DMS79 treated with DMSO at 0.1 percent for 48 hours (cell line): ENCODE measurements at regions not wholly inside any gene's neighbourhood (a gene's known extent, or its start where the extent isn't known, plus 50 kb on each side); places are given as distances from the start of the nearest gene placed in this dataset.

Experiments
- DNase-seq: peaks from one replicate; lab custom pipeline; 2025; lab: John Stamatoyannopoulos, UW

- no peak for DNase-seq
Measured at GRCh38 chr6:84416043-84416657, 188.7 kb upstream of the CEP162 start.

GRCh38 chr6:84415517-84415916 is 188.1 kb upstream of the CEP162 start:
- no peak for DNase-seq

- DNase-seq, result no peak
Measured at GRCh38 chr6:84415068-84415467, 187.6 kb upstream of the CEP162 start.

GRCh38 chr6:84414531-84414930 is 187.1 kb upstream of the CEP162 start:
- DNase-seq, result no peak

- no peak for DNase-seq
Measured at GRCh38 chr6:84411060-84411629, 183.7 kb upstream of the CEP162 start.

DNA sequence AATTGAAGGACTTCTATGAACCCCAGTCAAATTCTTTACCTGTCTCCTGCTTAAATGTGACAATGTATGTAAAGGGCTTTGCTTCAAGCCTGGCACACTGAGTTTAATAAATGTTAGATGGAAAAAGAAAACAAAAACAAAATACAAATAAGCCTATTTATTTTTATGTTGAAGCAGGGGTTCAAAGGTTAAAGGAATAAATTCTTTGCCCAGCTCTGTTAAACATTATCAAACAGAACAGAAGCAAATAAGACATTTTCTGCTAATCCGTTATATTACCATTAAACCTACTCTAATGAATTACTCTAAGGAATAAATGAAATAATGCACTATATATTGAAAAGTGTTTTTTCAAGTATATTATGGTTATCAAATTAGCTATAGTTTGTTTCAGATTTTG is 182.5 kb upstream of the CEP162 start:
- no peak for DNase-seq

- DNase-seq, result no peak
Measured at GRCh38 chr6:84408028-84408427, 180.6 kb upstream of the CEP162 start.

GRCh38 chr6:84403545-84403944 is 176.1 kb upstream of the CEP162 start:
- no peak for DNase-seq

DNA sequence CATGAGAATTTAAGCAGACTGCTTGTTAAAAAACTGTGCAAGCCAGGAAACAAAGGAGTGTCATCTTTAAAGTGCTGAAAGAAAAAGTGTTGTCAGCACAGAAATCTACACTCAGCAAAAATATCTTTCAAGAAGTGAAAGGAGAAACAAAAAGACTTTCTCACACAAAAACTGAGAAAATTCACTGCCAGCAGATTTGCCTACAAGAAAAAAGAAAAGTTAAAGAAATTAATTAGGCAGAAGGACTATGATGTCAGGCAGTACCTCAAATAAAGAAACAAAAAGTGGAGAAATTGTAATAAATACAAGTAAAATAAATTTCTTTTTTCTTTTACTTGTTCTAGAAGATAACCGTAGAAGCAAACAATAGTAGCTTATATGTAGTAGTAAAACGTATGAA is 171.6 kb upstream of the CEP162 start:
- DNase-seq, result no peak

DNA sequence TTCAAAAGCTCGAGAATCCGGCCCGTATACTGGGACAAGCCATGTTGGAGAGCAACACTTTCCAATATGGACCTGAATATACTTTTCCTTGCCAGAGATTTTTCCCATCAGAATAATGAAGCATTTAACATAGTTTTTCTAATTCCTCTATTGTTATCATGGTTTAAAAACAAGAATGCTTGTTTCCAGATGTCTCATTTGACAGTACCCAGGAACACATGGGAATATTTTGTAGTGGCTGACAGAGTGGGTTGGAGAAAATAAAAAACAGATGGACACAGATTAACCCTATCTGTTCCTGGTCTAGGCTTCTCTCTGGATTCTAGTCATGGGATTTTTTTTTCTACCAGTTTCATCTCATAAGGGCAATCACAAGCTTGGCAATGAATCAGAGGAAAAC is 164.8 kb upstream of the CEP162 start:
- no peak for DNase-seq

DNA sequence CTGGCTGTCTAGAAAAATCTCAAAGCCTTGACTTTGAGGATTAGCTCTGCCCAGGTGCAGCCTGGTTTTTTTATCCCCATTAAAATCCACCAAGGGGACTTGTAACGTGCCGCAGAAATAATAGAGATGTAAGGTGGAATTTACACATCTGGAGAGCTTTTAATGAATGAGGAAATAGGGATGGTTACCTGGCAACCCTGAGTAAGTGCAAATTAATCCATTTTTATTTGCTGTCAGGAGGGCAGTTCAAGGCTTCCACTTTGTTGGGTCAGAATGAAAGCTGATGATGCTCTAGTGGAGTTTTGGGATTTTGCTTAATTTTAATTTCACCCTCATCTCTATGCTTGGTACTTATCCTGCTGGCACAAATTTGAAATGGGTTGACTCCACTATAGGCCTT is 163.4 kb upstream of the CEP162 start:
- DNase-seq, result no peak

- DNase-seq, result no peak
Measured at GRCh38 chr6:84390334-84390733, 162.9 kb upstream of the CEP162 start.

DNA sequence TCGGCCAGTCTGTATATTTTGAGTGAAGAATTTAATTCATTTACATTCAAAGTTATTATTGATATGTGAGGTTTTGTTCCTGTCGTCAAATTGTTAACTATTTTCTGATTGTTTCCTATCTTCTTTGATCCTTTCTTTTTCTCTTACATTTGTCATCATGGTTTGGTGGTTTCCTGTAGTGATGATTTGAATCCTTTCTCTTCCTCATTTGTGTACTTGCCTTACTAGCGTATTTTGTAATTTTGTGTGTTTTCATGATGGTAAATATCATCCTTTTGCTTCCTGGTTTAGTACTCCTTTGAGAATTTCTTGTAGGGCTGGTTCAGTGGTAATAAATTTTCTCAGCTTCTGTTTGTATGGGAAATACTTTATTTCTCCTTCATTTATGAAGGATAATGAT is 151.7 kb upstream of the CEP162 start:
- DNase-seq, result no peak

DNA sequence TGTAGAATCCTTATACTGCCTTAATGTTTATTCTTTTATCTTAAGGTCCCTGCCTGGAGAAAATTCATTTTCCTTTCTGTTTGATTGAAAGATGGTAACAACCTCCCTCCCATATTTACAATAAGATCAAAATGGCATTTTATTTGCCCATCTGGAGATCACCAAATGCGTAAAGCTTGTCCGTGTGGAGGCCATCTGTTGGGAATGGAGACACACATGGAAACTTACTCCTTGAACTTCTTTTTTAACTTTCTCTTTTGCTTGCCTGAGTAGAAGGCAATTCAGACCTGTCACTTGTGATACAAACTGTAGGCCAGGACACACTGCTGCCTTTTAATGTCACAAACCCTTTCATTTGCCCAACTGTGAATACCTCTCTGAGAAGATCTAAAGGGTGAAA is 144.8 kb upstream of the CEP162 start:
- no peak for DNase-seq

DNA sequence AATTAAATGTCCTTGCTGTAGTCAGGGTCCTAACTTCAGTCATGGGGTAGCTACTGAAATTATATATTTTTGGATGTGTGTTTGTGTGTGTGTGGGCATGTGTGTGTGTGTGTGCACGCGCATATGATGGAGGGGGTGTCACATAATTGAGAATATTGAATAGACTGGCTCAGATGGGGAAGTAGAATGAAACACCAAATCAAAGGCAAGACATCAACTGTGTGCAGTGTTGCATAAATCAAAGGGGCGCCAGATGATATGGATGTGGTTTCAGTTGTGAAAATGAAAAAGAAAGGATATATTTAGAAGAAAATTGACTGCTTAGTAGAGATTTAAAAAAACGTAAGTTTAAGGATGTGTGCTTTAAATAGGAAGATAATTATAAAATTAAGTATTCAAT is 144.2 kb upstream of the CEP162 start:
- no peak for DNase-seq

GRCh38 chr6:84362193-84362821 is 134.9 kb upstream of the CEP162 start:
- no peak for DNase-seq

- no peak for DNase-seq
Measured at GRCh38 chr6:84361372-84362192, 134.1 kb upstream of the CEP162 start.

DNA sequence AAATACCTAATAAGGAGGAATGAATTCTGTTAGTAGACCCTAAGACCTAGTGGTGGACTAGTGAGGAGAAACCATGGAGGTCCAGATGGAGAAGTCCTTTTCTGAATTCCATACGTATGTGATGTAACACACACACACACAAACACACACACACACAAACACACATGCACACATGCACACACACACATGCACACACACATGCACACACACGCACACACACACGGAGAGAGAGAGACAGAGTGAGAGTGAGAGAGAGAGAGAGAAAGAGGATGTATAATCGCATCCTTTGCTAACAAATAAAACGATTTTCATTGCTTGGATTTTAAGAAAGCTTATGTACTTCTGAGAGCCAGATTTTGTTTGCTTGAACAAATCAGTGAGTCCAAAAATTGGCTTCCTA is 132.6 kb upstream of the CEP162 start:
- no peak for DNase-seq

DNA sequence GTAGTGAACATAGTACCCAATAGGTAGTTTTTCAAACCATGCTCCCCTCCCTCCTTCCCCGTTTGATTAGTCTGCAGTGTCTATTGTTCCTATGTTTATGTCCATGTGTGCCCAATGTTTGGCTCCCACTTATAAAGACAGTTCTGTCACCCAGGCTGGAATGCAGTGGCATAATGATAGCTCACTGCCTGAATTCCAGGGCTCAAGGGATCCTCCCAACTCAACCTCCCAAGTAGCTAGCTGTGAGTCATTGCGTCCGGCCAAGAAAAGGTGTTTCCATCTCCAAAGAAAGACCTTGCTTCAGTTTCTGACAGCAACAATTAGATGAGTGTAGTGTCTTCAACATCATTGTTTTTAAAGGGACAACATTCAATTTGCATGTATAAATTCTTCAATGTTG is 131.1 kb upstream of the CEP162 start:
- DNase-seq, result no peak

GRCh38 chr6:84357631-84358030 is 130.2 kb upstream of the CEP162 start:
- no peak for DNase-seq

- no peak for DNase-seq
Measured at GRCh38 chr6:84356907-84357306, 129.5 kb upstream of the CEP162 start.

DNA sequence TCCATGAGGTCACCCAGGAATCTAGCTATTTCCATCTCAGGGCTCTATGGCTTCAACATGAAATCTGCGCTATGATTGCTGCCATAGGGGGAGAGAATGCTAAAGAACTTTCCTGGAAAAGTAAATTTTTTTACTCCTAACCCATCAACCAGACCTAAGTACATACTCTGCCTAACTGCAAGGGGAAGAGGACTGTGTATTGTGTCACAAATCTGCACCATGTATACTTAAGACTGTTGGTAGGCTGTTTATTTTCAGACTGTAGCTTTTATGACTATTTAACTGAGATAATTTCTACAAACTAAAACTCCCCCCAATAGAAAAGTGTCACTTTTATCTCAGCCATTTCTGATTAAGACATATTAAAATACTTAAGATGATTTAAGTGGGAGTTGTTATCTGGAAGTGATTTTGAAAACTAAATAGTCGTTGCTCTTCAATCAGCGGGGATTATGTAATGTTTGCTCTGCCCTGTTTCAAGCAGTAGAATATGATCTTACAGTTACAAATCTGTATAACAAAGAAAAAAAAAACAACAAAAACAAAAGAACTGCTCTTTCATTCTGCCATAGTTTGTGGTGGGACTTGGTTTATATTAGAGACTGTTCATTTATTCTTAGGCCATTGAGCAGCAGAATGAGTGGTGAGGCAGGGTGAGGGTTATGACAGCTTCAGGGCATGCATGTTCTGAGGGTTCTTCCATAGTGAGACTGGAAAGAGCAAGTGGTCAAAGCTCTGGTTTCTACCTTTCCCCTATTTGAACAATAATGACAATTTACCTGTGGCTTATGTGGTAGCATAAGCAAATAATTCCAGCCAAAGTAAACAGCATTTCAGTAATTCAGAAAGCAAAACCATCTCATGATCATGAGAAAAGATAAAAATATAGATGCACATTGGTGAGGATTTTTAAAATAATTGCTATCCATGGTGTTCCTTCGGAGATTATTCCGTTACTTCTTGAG is 126.3 kb upstream of the CEP162 start:
- no peak for DNase-seq
